ENCODE measurements at regions not wholly inside any gene's neighbourhood (a gene's known extent, or its start where the extent isn't known, plus 50 kb on each side); places are given as distances from the start of the nearest gene placed in this dataset.

DNA sequence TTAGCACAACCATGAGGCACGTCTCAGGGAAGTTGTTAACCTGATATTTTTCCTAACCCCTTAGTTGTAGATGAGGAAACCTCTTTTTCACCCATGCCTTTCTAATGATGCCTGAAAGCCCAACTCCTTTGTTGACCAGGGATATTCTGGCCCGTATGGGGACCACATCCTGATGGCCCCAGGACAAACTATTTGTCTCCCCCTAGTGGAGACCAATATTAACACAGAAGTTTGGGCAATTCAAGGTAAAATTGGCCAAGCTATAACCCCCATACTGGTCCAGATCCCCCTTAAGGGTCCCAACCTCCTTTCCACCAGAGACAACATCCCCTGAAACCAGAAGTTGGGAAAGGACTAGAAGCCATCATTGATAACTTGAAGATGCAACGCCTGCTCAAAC lies 893.3 kb downstream of the SORCS1 start:
- TF ChIP-seq, protein P1, sequence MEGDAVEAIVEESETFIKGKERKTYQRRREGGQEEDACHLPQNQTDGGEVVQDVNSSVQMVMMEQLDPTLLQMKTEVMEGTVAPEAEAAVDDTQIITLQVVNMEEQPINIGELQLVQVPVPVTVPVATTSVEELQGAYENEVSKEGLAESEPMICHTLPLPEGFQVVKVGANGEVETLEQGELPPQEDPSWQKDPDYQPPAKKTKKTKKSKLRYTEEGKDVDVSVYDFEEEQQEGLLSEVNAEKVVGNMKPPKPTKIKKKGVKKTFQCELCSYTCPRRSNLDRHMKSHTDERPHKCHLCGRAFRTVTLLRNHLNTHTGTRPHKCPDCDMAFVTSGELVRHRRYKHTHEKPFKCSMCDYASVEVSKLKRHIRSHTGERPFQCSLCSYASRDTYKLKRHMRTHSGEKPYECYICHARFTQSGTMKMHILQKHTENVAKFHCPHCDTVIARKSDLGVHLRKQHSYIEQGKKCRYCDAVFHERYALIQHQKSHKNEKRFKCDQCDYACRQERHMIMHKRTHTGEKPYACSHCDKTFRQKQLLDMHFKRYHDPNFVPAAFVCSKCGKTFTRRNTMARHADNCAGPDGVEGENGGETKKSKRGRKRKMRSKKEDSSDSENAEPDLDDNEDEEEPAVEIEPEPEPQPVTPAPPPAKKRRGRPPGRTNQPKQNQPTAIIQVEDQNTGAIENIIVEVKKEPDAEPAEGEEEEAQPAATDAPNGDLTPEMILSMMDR (IDR thresholded peaks at IDR 0.05) = peak in 1 of 7 experiments; percentile 8
- TF ChIP-seq POLR2A (IDR thresholded peaks at IDR 0.05) = no peak
- no peak for TF ChIP-seq EP300 (IDR thresholded peaks at IDR 0.05)
